Ovary (tissue), 3 donors: ENCODE measurements at regions not wholly inside any gene's neighbourhood (a gene's known extent, or its start where the extent isn't known, plus 50 kb on each side); places are given as distances from the start of the nearest gene placed in this dataset.

Source experiments
- CTCF ChIP-seq, 3 donors: fragments of 450-650 bp in 2 of 3; fragments of 200-600 bp in 1 of 3; IDR thresholded peaks; one replicate each; pipeline versions ENCODE4 v1.5.1 to v1.8.0; 2016 to 2022; ENCODE audit warnings: antibody characterized with exemption in 3 of 3, mild to moderate bottlenecking in 1 of 3
- POLR2A ChIP-seq: fragments of 450-650 bp; IDR thresholded peaks from one replicate; pipeline ENCODE4 v1.6.1; 2017; ENCODE audit warnings: antibody characterized with exemption, mild to moderate bottlenecking, moderate library complexity
- donor health status: DM: no; HTN: no; CAD: no.

- TF ChIP-seq CTCF (IDR thresholded peaks at IDR 0.05) (no peak), POLR2A (no peak)
Measured at GRCh38 chr6:7033202-7033601, 74.6 kb upstream of the RREB1 start.
